ENCODE measurements at regions not wholly inside any gene's neighbourhood (a gene's known extent, or its start where the extent isn't known, plus 50 kb on each side); places are given as distances from the start of the nearest gene placed in this dataset.

DNA sequence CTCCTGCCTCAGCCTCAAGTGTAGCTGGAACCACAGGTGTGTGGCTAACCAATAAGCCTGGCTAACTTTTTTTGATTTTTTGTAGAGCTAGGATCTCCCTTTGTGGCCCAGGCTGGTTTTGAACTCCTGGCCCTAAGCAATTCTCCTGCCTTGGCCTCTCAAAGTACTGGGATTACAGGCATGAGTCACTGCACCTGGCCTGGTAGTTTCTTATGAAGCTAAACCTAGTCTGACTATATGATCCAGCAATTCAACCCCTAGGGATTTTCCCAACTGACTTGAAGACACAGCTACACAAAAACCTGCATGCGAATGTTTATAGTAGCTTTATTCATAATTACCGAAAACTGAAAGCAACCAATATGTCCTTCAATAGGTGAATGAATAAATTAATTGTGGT, 176.2 kb upstream of the IRX3 start:
- Histone ChIP-seq H3K27me3 (ENCODE audit: low read depth) (no peaks in the 10 kb centered on the region), H3K4me1 (no peaks in the 10 kb centered on the region), H3K9me3 (replicated peaks) (peaks cover 32% of the 10 kb centered on the region), H3K4me3 (no peak overlapping the region), H3K27ac (replicated peaks) (no peak overlapping the region), H3K36me3 (no peaks in the 10 kb centered on the region)
- TF ChIP-seq CTCF (IDR thresholded peaks at IDR 0.05; ENCODE audit: borderline replicate concordance), result no peak
- intact Hi-C loops (cut with micrococcal nuclease), result no loop called here
- DNase-seq, result no peak

DNA sequence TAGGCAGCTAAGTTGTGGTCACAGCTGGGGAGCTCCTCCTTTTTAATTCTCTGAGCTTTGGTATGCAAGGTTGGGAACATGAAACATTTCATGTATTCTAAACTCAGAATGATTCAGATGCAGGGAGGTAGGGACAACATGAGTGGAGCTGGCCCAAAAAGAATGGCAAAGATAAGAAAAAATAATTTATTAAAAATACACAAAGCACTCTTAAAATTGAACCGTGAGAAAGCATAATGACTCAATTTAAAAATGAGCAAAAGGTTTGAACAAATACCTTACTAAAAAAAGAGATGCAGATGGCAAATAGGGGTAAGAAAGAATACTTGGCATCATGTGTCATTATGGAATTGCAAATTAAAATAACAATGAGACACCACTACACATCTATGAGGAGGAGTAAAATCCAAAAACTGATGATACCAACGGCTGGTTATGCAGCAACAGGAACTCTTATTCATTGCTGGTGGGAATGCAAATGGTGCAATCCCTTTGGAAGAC, 175.6 kb upstream of the IRX3 start:
- Histone ChIP-seq H3K27me3 (ENCODE audit: low read depth) (no peaks in the 10 kb centered on the region), H3K4me1 (no peaks in the 10 kb centered on the region), H3K4me3 (no peak overlapping the region), H3K27ac (replicated peaks) (no peak overlapping the region), H3K36me3 (no peaks in the 10 kb centered on the region), H3K9me3 (replicated peaks) (peaks cover 32% of the 10 kb centered on the region)
- intact Hi-C loops (cut with micrococcal nuclease), result no loop called here
- no peak for TF ChIP-seq CTCF (IDR thresholded peaks at IDR 0.05; ENCODE audit: borderline replicate concordance)
- no peak for DNase-seq

DNA sequence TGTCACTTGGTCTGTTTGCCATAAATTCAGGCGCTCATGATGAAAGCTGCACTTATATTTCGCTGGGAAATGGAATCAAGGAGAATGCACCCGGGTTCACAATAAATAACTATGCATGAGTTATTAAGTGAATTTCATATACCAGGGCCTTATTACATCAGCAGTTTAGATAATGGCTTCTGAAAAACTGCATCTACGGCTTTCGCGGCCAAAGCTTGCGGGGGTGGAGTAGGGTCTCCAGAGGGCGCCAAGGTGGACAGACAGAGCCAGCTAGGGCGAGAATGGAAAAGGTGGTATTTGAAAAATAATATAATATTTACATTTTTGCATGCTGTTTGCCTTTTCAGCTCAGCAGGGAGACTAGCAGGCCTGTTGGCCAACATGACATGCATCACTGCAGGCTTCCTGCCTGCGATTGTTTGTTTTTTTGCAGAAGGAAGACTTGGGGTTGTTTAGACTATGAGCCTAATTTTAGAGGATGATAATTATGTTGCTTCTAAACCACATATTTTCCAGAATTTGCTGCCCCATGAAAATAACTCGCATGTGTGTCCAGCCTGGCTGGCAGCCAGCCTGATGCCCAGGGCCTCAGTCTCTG, 173.8 kb upstream of the IRX3 start:
- Histone ChIP-seq H3K36me3 (no peaks in the 10 kb centered on the region), H3K27ac (replicated peaks) (no peak overlapping the region), H3K4me3 (no peak overlapping the region), H3K9me3 (replicated peaks) (peaks cover 31% of the 10 kb centered on the region), H3K27me3 (ENCODE audit: low read depth) (no peaks in the 10 kb centered on the region), H3K4me1 (no peaks in the 10 kb centered on the region)
- TF ChIP-seq CTCF (IDR thresholded peaks at IDR 0.05; ENCODE audit: borderline replicate concordance), result no peak
- DNase-seq, result no peak
- intact Hi-C loops (cut with micrococcal nuclease), result no loop called here

- Histone ChIP-seq H3K27me3 (ENCODE audit: low read depth) (no peaks in the 10 kb centered on the region), H3K27ac (replicated peaks) (no peak overlapping the region)
- intact Hi-C loops (cut with micrococcal nuclease), result no loop called here
Observed at GRCh38 chr16:54459509-54460262, 173.1 kb upstream of the IRX3 start.

GRCh38 chr16:54458923-54459322, 172.3 kb upstream of the IRX3 start:
- Histone ChIP-seq H3K9me3 (replicated peaks) (peaks cover 17% of the 10 kb centered on the region), H3K27me3 (ENCODE audit: low read depth) (no peaks in the 10 kb centered on the region), H3K36me3 (no peaks in the 10 kb centered on the region), H3K4me3 (no peak overlapping the region), H3K27ac (replicated peaks) (no peak overlapping the region), H3K4me1 (no peaks in the 10 kb centered on the region)
- DNase-seq, result no peak
- intact Hi-C loops (cut with micrococcal nuclease), result no loop called here
- no peak for TF ChIP-seq CTCF (IDR thresholded peaks at IDR 0.05; ENCODE audit: borderline replicate concordance)

More at GRCh38 chr16:54459509-54460262, 173.1 kb upstream of the IRX3 start:
- TF ChIP-seq CTCF (IDR thresholded peaks at IDR 0.05; ENCODE audit: borderline replicate concordance), result no peak
- Histone ChIP-seq H3K36me3 (no peaks in the 10 kb centered on the region), H3K4me3 (no peak overlapping the region), H3K9me3 (replicated peaks) (peaks cover 24% of the 10 kb centered on the region), H3K4me1 (no peaks in the 10 kb centered on the region)
- DNase-seq, result no peak
